ENCODE measurements at regions not wholly inside any gene's neighbourhood (a gene's known extent, or its start where the extent isn't known, plus 50 kb on each side); places are given as distances from the start of the nearest gene placed in this dataset.
"Not testable (repeated sequence)": the region's sequence is repeated elsewhere in the genome, so short reads cannot be mapped to it uniquely, and the experiment has no call there.

DNA sequence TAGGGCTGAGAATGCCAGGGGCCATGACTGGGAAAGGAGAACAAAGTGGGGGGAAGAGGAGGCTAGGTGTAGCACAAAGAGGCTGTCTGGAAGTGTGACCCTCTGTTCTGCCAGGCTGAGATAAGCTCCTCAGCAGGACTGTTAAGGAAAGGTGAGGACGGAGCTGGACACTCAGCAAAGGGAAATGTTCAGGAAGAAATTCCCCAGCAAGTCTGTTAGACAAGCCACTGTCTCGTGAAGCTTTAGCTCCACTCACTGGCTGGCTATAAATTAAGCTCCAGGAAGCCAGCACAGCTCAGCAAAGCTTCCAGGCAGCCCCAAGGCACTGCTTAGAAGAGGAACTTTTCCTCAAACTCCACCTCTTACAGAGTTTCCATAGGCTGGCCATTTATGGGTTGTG, 181.2 kb upstream of the API5 start:
- peaks cover 8% of the 10 kb centered on the region for H3K27me3 Mint-ChIP-seq
- no peaks in the 10 kb centered on the region for H3K9me3 Mint-ChIP-seq
- H3K4me3 Mint-ChIP-seq: no peak overlapping the region
- no peak overlapping the region for H3K27ac Mint-ChIP-seq
- DNase-seq (no peak), ATAC-seq (no peak)
- H3K4me1 Mint-ChIP-seq: no peaks in the 10 kb centered on the region

DNA sequence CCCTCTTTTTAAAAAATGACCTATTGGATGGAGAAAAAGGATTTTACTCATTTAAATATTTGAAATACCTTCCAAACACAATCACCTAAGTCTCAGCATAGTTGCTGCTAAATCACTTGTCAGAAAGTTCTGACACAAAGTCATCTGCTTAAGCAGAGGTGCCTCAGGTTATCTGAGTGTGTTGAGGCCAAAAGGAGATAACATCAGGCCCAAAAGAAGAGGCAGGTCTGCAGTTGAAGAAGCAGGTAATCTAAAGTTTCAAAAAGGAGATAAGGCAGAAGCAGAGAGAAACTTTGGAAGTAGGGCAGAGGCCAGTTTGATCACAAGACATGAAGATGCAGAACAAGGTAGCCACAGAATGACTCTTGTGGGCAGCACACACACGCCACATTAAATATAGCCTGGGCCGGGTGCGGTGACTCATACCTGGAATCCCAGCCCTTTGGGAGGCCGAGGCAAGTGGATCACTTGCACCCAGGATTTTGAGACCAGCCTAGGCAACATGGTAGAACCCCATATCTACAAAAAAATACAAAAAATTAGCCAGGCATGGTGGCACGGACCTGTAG, 175.7 kb upstream of the API5 start:
- DNase-seq (no peak), ATAC-seq (no peak)
- Mint-ChIP-seq H3K27me3 (no peaks in the 10 kb centered on the region), H3K4me1 (no peaks in the 10 kb centered on the region), H3K4me3 (no peak overlapping the region), H3K27ac (peak overlapping the region in 1 of 2 donors; percentile 74), H3K9me3 (peaks cover 0 to 3% of the 10 kb centered on the region in 2 donors)

DNA sequence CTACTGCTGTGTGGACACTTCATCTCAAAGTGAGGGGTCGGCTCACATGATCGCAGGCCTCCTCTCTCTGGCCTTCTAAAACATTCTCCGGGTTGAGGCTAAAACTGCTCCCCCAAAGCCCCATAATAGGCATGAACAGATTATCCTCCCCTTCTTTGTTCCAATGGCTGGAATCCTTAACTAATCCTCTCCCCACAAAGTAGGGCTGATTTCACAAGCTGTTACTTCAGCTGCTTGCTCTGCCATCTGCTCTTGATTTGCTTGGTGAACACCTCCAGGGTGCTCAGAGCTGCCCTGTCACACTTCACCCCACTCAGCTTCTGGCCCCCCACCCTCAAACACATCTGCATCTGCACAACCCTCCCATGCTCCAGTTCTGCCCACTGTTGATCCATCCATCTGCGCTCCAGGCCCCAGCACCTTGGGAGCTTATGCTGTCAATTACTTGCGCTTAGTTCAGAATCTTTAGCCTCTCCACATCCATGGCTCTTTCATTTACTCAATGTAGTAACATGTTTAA, 173.1 kb upstream of the API5 start:
- no peaks in the 10 kb centered on the region for H3K4me1 Mint-ChIP-seq
- DNase-seq (no peak), ATAC-seq (no peak)
- no peak overlapping the region for H3K27ac Mint-ChIP-seq
- H3K9me3 Mint-ChIP-seq: peaks cover 0 to 7% of the 10 kb centered on the region in 2 donors
- no peak overlapping the region for H3K4me3 Mint-ChIP-seq
- H3K27me3 Mint-ChIP-seq: no peaks in the 10 kb centered on the region

DNA sequence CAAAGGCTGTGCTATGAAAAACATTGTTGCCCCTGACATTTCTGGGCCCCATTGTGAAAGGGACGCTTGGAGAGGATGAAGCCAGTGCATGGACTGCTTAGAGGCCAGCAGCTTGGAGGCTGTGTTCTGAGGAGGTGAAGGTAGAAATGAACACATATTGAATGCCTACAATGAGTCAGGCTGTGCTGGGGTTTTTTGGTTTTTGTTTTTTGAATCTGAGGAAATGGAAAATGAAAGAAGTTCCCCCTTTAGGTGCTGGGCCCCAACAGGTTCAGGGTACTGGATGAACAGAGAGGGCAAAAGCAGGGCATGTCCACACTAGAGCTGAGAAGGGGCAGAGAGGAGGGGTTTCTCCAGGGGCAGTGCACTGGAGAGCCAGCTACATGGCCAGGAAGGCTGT, 166.1 kb upstream of the API5 start:
- peaks cover 9% of the 10 kb centered on the region for H3K4me1 Mint-ChIP-seq
- peak overlapping the region; percentile 9 to 50 for H3K4me3 Mint-ChIP-seq
- peaks cover 0 to 3% of the 10 kb centered on the region in 2 donors for H3K9me3 Mint-ChIP-seq
- peak in 1 of 2 donors; percentile 11 for DNase-seq
- H3K27me3 Mint-ChIP-seq: no peaks in the 10 kb centered on the region
- peak; percentile 71 for ATAC-seq
- H3K27ac Mint-ChIP-seq: peak overlapping the region in 1 of 2 donors; percentile 79

DNA sequence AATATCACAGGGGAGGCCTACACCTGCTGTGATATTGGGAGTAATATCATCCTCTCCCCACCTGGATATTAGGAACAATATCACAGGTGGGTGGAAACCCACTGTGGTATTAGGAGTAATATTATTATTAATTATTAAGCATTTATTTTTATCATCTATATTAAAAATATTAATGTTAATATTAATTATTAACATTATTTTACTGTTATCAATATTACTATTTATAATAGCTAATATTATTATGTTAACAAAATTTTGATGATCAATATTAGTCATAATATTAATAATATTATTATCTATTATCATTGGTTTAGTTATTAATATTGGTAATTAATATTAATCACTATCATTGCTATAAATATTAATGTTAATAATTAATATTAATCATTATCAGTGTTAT, 161.1 kb upstream of the API5 start:
- H3K4me1 Mint-ChIP-seq: peaks cover 3% of the 10 kb centered on the region
- DNase-seq: no peak
- H3K9me3 Mint-ChIP-seq: peaks cover 5 to 6% of the 10 kb centered on the region in 2 donors
- H3K27me3 Mint-ChIP-seq: no peaks in the 10 kb centered on the region
- no peak overlapping the region for H3K4me3 Mint-ChIP-seq
- ATAC-seq: no peak
- H3K27ac Mint-ChIP-seq: no peak overlapping the region

DNA sequence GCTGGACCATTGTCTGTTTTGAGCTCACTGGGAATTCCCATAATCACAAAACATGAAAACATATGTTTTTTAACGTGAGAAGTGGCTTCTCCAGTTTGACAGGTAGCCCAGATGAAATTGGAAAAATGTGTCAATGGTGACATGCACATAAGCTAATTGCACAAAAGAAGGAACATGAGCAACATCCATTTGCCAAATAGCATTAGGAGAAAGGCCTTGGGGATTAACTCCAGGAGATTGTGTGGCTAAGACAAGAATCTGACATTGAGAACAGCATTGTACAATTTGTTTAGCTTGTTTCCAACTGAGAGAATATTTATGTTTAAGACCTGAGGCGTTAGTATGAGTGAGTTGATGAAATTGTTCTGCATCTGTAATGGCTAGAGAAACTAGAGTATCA, 147.0 kb upstream of the API5 start:
- no peak overlapping the region for H3K27ac Mint-ChIP-seq
- H3K4me1 Mint-ChIP-seq: no peaks in the 10 kb centered on the region
- DNase-seq (no peak), ATAC-seq (no peak)
- no peaks in the 10 kb centered on the region for H3K27me3 Mint-ChIP-seq
- peaks cover 6 to 22% of the 10 kb centered on the region in 2 donors for H3K9me3 Mint-ChIP-seq
- H3K4me3 Mint-ChIP-seq: no peak overlapping the region

DNA sequence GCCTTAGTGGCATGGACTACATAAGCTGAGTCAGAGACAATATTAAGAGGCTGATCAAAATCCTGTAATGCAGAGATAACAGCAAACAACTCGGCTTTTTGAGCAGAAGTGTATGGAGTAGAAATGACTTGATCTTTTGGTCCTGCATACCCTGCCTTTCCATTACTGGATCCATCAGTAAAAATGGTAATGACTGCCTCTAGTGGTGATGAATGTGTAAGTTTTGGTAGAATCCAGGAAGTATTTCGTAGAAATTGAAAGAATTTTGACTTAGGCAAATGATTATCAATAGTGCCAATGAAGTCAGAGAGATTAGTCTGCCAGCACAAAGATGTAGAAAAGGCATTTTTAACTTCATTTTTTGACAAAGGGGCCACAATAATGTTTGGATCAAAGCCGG, 146.4 kb upstream of the API5 start:
- not testable (repeated sequence) for DNase-seq, H3K4me1 Mint-ChIP-seq, H3K27me3 Mint-ChIP-seq, H3K27ac Mint-ChIP-seq, ATAC-seq, H3K4me3 Mint-ChIP-seq
- peaks cover 6 to 22% of the 10 kb centered on the region in 2 donors for H3K9me3 Mint-ChIP-seq

DNA sequence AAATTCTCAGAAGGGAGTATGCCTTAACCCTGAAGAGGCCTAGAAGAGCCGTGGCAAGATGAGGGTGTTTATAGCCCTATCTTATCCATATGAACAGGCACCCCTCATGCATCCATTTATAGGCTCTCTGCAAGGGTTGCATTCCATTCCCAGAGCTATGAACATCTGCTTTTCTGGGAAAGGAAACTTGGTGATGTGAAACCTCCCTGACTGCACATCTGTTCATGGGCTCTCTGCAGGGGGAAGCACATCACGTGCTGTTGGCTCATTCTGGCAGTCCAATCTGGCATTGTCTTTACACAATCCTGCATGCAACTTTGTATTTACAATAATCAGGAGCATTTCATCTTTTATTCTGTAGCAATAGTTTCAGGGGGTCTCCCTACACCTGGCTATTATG, 143.6 kb upstream of the API5 start:
- H3K4me1 Mint-ChIP-seq: not testable (repeated sequence)

DNA sequence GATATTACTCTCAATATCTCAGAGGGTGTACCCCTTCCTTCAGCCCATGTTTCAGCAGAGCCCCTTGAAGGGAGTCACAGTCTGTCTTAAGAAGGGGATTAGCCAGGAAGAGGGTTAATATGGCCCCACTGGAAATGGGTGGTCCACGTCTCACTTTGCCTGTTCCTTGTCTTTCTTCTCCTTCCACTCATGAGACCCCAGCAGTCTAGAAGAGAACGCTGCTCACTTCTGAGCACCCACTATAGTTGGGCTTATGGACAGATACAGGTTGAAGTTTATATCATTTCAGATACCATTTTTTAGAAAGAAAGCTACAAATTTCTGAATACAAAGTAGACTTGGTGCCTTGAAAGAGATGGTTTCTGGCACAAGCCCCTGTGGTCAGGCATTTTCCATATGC, 139.3 kb upstream of the API5 start:
- Mint-ChIP-seq H3K27me3 (no peaks in the 10 kb centered on the region), H3K27ac (no peak overlapping the region), H3K9me3 (peaks cover 4% of the 10 kb centered on the region in 2 donors), H3K4me3 (no peak overlapping the region), H3K4me1 (no peaks in the 10 kb centered on the region)
- DNase-seq (no peak), ATAC-seq (no peak)

More for the DNA sequence above, 143.6 kb upstream of the API5 start:
- Mint-ChIP-seq H3K9me3 (peaks cover 11 to 22% of the 10 kb centered on the region in 2 donors), H3K27ac (peak overlapping the region in 1 of 2 donors; percentile 60)
- H3K4me3 Mint-ChIP-seq, ATAC-seq, DNase-seq, H3K27me3 Mint-ChIP-seq: not testable (repeated sequence)

DNA sequence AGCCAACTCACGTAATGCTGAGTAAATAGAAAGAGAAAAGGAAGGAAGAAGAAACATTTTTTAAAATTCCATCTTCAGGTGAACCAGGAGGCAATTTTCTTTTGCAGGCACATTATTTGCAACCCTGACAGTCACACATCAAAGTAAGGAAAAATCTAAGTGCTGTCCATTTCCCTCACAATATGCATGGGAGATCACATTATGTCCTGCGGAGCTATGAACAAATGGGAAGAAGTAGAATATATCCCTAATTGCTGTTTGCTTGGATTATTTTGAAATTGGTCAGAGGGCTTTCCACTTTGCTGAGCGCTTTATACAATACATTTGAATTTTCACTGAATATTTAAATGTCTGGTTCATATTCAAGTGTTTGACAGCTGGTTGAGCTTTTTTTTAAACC, 133.8 kb upstream of the API5 start:
- Mint-ChIP-seq H3K27me3 (no peaks in the 10 kb centered on the region), H3K9me3 (no peaks in the 10 kb centered on the region), H3K27ac (peak overlapping the region in 1 of 2 donors; percentile 50), H3K4me1 (no peaks in the 10 kb centered on the region), H3K4me3 (no peak overlapping the region)
- ATAC-seq: no peak
- DNase-seq: no peak

DNA sequence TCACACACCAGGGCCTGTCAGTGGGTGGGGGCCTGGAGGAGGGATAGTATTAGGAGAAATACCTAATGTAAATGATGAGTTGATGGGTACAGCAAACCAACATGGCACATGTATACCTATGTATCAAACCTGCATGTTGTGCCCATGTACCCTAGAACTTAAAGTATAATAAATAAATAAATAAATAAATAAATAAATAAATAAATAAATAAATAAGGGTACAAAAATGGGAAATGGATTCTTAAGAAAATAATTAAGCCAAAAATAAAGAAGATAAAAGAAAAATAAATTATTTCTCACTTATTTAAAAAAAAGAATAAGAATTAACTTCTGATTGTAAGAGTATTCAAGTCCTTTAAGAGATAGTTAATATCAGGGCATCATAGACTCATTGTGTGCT, 117.3 kb upstream of the API5 start:
- H3K27me3 Mint-ChIP-seq, H3K4me1 Mint-ChIP-seq, H3K4me3 Mint-ChIP-seq, H3K9me3 Mint-ChIP-seq, H3K27ac Mint-ChIP-seq, ATAC-seq, DNase-seq: not testable (repeated sequence)

DNA sequence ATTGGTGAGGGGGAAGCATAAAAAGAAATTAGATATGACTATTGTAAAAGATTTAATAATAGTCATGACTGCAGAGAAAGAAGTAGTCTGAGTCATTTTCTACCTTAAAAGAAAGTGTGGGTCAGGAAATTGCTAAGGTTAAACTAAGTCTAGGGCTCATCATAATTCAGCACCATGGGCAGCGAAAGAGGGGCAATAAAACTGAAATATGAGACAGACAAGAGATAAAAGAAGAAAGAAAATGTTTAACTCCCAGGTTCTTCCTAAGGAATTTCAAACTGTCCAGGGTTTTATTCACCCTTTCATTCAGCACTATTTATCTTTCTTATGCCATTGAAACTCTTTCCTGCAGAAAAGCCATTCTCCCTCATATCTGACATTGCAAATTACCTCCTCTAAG, 114.4 kb upstream of the API5 start:
- H3K27me3 Mint-ChIP-seq: no peaks in the 10 kb centered on the region
- no peaks in the 10 kb centered on the region for H3K4me1 Mint-ChIP-seq
- ATAC-seq (no peak), DNase-seq (no peak)
- H3K4me3 Mint-ChIP-seq: no peak overlapping the region
- H3K9me3 Mint-ChIP-seq: peaks cover 0 to 8% of the 10 kb centered on the region in 2 donors
- H3K27ac Mint-ChIP-seq: no peak overlapping the region

DNA sequence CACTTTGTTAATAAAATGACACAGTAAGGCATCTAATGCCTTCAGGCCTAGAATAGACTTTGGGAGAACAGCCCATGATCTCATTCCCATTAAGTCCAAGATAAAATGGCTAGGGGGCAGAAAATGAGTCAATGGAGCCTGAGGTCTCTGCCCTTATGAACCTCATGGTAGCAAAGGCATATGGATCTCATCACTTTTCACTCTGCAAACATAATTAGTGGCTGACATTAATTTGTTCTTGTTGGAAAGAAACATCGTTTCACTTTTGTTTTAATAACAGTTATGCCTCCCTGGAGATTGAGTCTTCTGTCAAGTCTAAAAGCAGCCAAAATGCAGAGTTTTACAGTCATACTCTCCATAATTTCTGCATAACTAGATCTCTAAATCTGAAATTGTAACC, 111.8 kb upstream of the API5 start:
- ATAC-seq (no peak), DNase-seq (no peak)
- H3K4me3 Mint-ChIP-seq: no peak overlapping the region
- peaks cover 0 to 13% of the 10 kb centered on the region in 2 donors for H3K9me3 Mint-ChIP-seq
- H3K27me3 Mint-ChIP-seq: no peaks in the 10 kb centered on the region
- no peak overlapping the region for H3K27ac Mint-ChIP-seq
- H3K4me1 Mint-ChIP-seq: no peaks in the 10 kb centered on the region

DNA sequence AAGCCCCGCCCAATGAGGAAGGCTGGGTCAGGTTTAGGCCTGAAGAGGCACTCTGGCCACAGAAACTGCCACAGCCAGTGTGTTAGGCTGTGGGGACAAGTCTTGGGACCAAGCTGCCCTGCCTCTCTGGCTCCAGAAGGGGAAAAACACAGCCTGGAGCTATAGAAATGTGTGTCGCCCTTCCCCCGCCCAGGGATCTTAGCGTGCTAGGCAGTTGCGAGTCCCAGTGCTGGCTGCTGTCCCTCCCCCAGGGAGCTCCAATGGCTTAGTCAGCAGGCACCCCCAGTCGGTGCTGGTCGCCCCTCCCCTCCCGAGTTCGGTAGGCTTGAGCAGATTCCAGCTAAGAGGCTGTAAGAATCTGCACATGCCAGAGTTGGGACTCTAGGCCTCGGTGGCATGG, 99.5 kb upstream of the API5 start:
- DNase-seq (no peak), ATAC-seq (no peak)
- H3K9me3 Mint-ChIP-seq: peaks cover 24 to 33% of the 10 kb centered on the region in 2 donors
- H3K27ac Mint-ChIP-seq: no peak overlapping the region
- H3K4me3 Mint-ChIP-seq: no peak overlapping the region
- no peaks in the 10 kb centered on the region for H3K27me3 Mint-ChIP-seq
- H3K4me1 Mint-ChIP-seq: no peaks in the 10 kb centered on the region

DNA sequence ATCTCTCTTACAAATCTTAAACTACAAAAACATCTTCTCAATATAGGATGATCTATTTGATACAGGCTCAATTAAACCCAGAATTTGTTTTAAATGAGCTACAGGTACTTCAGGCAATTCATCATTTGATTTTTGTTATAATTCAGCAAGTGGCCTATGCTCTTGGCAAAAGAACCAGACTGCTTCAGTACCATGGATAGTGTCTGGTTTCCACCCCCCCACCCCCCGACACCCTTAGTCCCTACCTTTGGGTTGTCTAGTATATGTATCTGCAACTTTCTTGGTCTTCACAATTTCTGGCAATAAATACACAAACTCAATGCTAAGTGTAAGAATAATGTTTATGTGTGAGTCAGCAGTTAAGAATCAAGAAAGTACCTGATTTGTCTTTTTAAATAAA, 97.3 kb upstream of the API5 start:
- no peak for ATAC-seq
- peaks cover 22% of the 10 kb centered on the region in 2 donors for H3K9me3 Mint-ChIP-seq
- no peak overlapping the region for H3K4me3 Mint-ChIP-seq
- no peak overlapping the region for H3K27ac Mint-ChIP-seq
- H3K4me1 Mint-ChIP-seq: no peaks in the 10 kb centered on the region
- no peaks in the 10 kb centered on the region for H3K27me3 Mint-ChIP-seq
- DNase-seq: no peak

DNA sequence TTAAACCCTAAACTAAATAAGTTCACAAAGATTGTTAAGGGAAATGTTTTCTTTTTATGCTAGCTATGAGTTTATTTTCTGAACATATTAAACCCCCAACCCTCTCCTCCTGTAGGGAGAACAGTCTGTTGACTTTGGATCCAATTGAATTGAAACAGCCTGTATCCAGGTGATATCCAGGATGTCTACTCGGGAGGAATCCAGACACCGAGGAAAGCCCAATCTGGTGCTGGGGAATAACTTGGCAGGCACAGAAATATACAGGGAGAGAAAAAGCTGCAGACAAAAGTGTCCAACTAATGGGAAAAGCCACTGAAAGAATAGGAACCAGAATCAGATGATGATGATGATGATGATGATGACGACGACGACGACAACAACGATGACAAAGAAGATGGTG, 93.9 kb upstream of the API5 start:
- H3K27me3 Mint-ChIP-seq: no peaks in the 10 kb centered on the region
- peaks cover 0 to 4% of the 10 kb centered on the region in 2 donors for H3K9me3 Mint-ChIP-seq
- ATAC-seq: no peak
- H3K4me3 Mint-ChIP-seq: no peak overlapping the region
- no peak overlapping the region for H3K27ac Mint-ChIP-seq
- DNase-seq: no peak
- H3K4me1 Mint-ChIP-seq: no peaks in the 10 kb centered on the region

DNA sequence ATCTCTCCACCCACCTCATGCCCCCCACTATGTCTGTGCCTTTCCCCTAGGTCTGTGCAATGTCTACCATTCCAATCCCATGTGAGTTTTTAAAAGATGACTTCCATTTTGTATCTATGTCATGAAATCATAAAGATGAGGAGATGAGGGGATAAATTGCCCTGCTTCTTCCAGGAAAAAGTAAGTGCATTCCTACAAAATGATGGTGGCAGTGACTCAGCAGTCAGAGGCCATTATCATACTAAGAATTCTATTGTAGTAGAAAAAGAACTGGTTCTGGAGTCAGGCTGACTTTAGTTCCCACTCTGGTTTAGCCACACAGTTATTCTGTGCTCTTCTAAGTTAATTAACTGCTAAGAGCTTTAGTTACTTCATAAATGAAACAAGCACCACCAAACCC, 89.6 kb upstream of the API5 start:
- DNase-seq: no peak

More for the DNA sequence above, 89.6 kb upstream of the API5 start:
- Mint-ChIP-seq H3K4me1 (no peaks in the 10 kb centered on the region), H3K27ac (no peak overlapping the region), H3K4me3 (no peak overlapping the region), H3K9me3 (no peaks in the 10 kb centered on the region), H3K27me3 (no peaks in the 10 kb centered on the region)
- no peak for ATAC-seq

All from stimulated activated naive CD8-positive, alpha-beta T cell treated with anti-CD3 and anti-CD28 coated beads, Interleukin-15, amount 100 ng/mL, for 72 hours (primary cell).